HCT116 (cell line): ENCODE measurements at regions not wholly inside any gene's neighbourhood (a gene's known extent, or its start where the extent isn't known, plus 50 kb on each side); places are given as distances from the start of the nearest gene placed in this dataset.

Source experiments
- ATAC-seq: fragments of 200-7000 bp; cut with Tn5 transposase; 2 replicates; pipeline ENCODE4 v1.9.1; 2020; ENCODE audit warnings: mild to moderate bottlenecking, moderate library complexity
- BruUV-seq: library from RNA; stranded (reverse); fragments of 400-500 nt; replicated peaks from 2 replicates; lab custom pipeline; 2021; lab: Mats Ljungman, UMichigan
- CTCF ChIA-PET: fragments of 300-600 bp; sonication (Branson Sonifier 250); formaldehyde crosslinking; loops from one replicate; lab custom pipeline; 2021; ENCODE audit warnings: antibody characterized with exemption; lab: Charles Lee
- POLR2A ChIA-PET: fragments of 300-600, 350-600 bp; sonication (Branson Sonifier 250); formaldehyde crosslinking; loops from one replicate; lab custom pipeline; 2021; ENCODE audit warnings: antibody characterized with exemption; lab: Charles Lee
- RAD21 ChIA-PET, 2 experiments: fragments of 300-600 bp; sonication (Branson Sonifier 250); formaldehyde crosslinking; loops; one replicate each; lab custom pipeline; 2023; ENCODE audit warnings: low total read pairs in 2 of 2; ENCODE audit not compliant: uncharacterized antibody in 2 of 2, unreplicated experiment in 2 of 2, low non-redundant PET in 1 of 2; lab: Charles Lee
- DNase-seq: peaks from one replicate; pipeline ENCODE4 v3.0.0-alpha.2; 2010; ENCODE audit warnings: low read depth, low spot score
- H2AFZ ChIP-seq: fragments of 200-600 bp; shearing (Covaris generic), sonication (generic); 2 replicates; pipeline ENCODE4 v1.6.1; 2017; ENCODE audit warnings: low read depth, mixed run types, mixed read lengths, antibody characterized with exemption, low read length; ENCODE audit not compliant: poor library complexity, severe bottlenecking
- H3K27ac ChIP-seq: 2 replicates; pipeline ENCODE4 v1.5.1; 2012; ENCODE audit warnings: low read depth, low read length
- H3K27me3 ChIP-seq: fragments of 200-600 bp; sonication (generic); 2 replicates; pipeline ENCODE4 v1.6.1; 2016; ENCODE audit warnings: mixed run types, low read length, mixed read lengths; ENCODE audit not compliant: insufficient read depth
- H3K36me3 ChIP-seq, 2 experiments: fragments of 200-500 bp in 1 of 2; fragments of 200-600 bp in 1 of 2; sonication (Bioruptor generic) in 1 of 2; sonication (generic) in 1 of 2; 2 replicates each; pipeline versions ENCODE4 v1.5.1 to v1.6.1; 2014 to 2016; ENCODE audit warnings: low read length in 2 of 2, inconsistent platforms in 1 of 2, mixed read lengths in 1 of 2, mixed run types in 1 of 2; ENCODE audit not compliant: insufficient read depth in 2 of 2, control insufficient read depth in 1 of 2
- H3K4me1 ChIP-seq, 2 experiments: fragments of 200-600 bp in 1 of 2; sonication (generic) in 1 of 2; 2 replicates each; pipeline versions ENCODE4 v1.5.1 to v1.6.1; 2012 to 2017; ENCODE audit warnings: low read length in 2 of 2, inconsistent platforms in 1 of 2, mild to moderate bottlenecking in 1 of 2, mixed read lengths in 1 of 2, mixed run types in 1 of 2, moderate library complexity in 1 of 2; ENCODE audit not compliant: insufficient read depth in 2 of 2, control insufficient read depth in 1 of 2
- H3K4me2 ChIP-seq: fragments of 200-600 bp; sonication (generic); 2 replicates; pipeline ENCODE4 v1.6.1; 2017; ENCODE audit warnings: mixed run types, low read length, mixed read lengths
- H3K4me3 ChIP-seq, 2 experiments: fragments of 200-600 bp in 1 of 2; sonication (generic) in 1 of 2; replicated peaks in 1 of 2; 2 replicates each; pipeline ENCODE4 v1.5.1; 2011 to 2016; ENCODE audit warnings: low read length in 2 of 2, control low read depth in 1 of 2, low read depth in 1 of 2, mild to moderate bottlenecking in 1 of 2, mixed read lengths in 1 of 2, mixed run types in 1 of 2
- H3K79me2 ChIP-seq: fragments of 200-600 bp; sonication (generic); 2 replicates; pipeline ENCODE4 v1.6.1; 2017; ENCODE audit warnings: mild to moderate bottlenecking, mixed run types, low read length, moderate library complexity, mixed read lengths; ENCODE audit not compliant: insufficient read depth
- H3K9ac ChIP-seq: fragments of 200-600 bp; sonication (generic); 2 replicates; pipeline ENCODE4 v1.6.1; 2016; ENCODE audit warnings: low read length, mixed read lengths
- H3K9me2 ChIP-seq: fragments of 200-600 bp; sonication (generic), shearing (Covaris generic); 2 replicates; pipeline ENCODE4 v1.6.1; 2017; ENCODE audit warnings: mixed run types, mild to moderate bottlenecking, moderate library complexity; ENCODE audit not compliant: insufficient read depth
- H3K9me3 ChIP-seq, 2 experiments: fragments of 200-500 bp in 1 of 2; fragments of 200-600 bp in 1 of 2; sonication (Bioruptor generic) in 1 of 2; sonication (generic) in 1 of 2; 2 replicates each; pipeline ENCODE4 v1.6.1; 2014 to 2017; ENCODE audit warnings: low read length in 2 of 2, mixed read lengths in 2 of 2, inconsistent platforms in 1 of 2, low read depth in 1 of 2, mild to moderate bottlenecking in 1 of 2, mixed run types in 1 of 2, moderate library complexity in 1 of 2; ENCODE audit not compliant: control insufficient read depth in 1 of 2, insufficient read depth in 1 of 2
- H4K20me1 ChIP-seq: fragments of 200-600 bp; sonication (generic), shearing (Covaris generic); 2 replicates; pipeline ENCODE4 v1.6.1; 2017; ENCODE audit warnings: mixed run types, mild to moderate bottlenecking, moderate library complexity; ENCODE audit not compliant: insufficient read depth
- CBX3 ChIP-seq: IDR thresholded peaks from 2 replicates; pipeline ENCODE4 v1.6.1; 2012; ENCODE audit warnings: low read depth
- CEBPB ChIP-seq: IDR thresholded peaks from 2 replicates; pipeline ENCODE4 v1.6.1; 2012; ENCODE audit warnings: low read depth
- ELF1 ChIP-seq: IDR thresholded peaks from 2 replicates; pipeline ENCODE4 v1.6.1; 2012; ENCODE audit warnings: low read depth, borderline replicate concordance
- EZH2 ChIP-seq: fragments of 200-600 bp; sonication (generic); IDR thresholded peaks from 2 replicates; pipeline ENCODE4 v1.6.1; 2017; ENCODE audit warnings: antibody characterized with exemption, mixed run types
- EZH2phosphoT487 ChIP-seq: fragments of 200-600 bp; IDR thresholded peaks from 2 replicates; pipeline ENCODE4 v1.6.1; 2018; ENCODE audit warnings: antibody characterized with exemption, borderline replicate concordance
- JUND ChIP-seq: IDR thresholded peaks from 2 replicates; pipeline ENCODE4 v1.6.1; 2012
- POLR2A ChIP-seq: IDR thresholded peaks from 2 replicates; pipeline ENCODE4 v1.7.0; 2011; ENCODE audit warnings: borderline replicate concordance; ENCODE audit not compliant: insufficient read depth, insufficient read length; ENCODE audit errors: extremely low read depth
- POLR2AphosphoS5 ChIP-seq: IDR thresholded peaks from 2 replicates; pipeline ENCODE4 v1.6.1; 2011; ENCODE audit warnings: mild to moderate bottlenecking, low read depth, low read length, moderate library complexity
- RAD21 ChIP-seq: IDR thresholded peaks from 2 replicates; pipeline ENCODE4 v1.6.1; 2012; ENCODE audit warnings: low read depth, mild to moderate bottlenecking
- SRF ChIP-seq: IDR thresholded peaks from 2 replicates; pipeline ENCODE4 v1.6.1; 2012; ENCODE audit warnings: low read depth
- TCF7L2 ChIP-seq: IDR thresholded peaks from 2 replicates; pipeline ENCODE4 v1.7.0; 2011; ENCODE audit warnings: borderline replicate concordance, inconsistent platforms; ENCODE audit not compliant: insufficient read depth, insufficient read length; ENCODE audit errors: extremely low read depth
- ZFX ChIP-seq: fragments of 450-650 bp; IDR thresholded peaks from 2 replicates; pipeline ENCODE4 v1.6.1; 2017
- intact Hi-C: fragments of 100-400 bp; cut with micrococcal nuclease; formaldehyde crosslinking; loops from 2 replicates; pipeline ENCODE4 v1.10.0; 2022
- TF ChIP-seq, protein P1 (sequence below): IDR thresholded peaks from 2 replicates; pipeline ENCODE4 v1.6.1; 2012
- TF ChIP-seq, protein P2 (sequence below), 3 experiments: fragments of 200-600 bp in 1 of 3; sonication (generic) in 1 of 3; IDR thresholded peaks in 2 of 3; conservative IDR thresholded peaks in 1 of 3; 2 replicates each; pipeline ENCODE4 v1.5.1; 2012 to 2017; ENCODE audit warnings: low read depth in 2 of 3, low read length in 2 of 3, antibody characterized with exemption in 1 of 3, borderline replicate concordance in 1 of 3, control low read depth in 1 of 3, mild to moderate bottlenecking in 1 of 3, mixed read lengths in 1 of 3, mixed run types in 1 of 3, moderate library complexity in 1 of 3; ENCODE audit not compliant: insufficient read depth in 1 of 3
- TF ChIP-seq, protein P3 (sequence below): IDR thresholded peaks from 2 replicates; pipeline ENCODE4 v1.6.1; 2011; ENCODE audit warnings: mild to moderate bottlenecking, low read length, moderate library complexity; ENCODE audit not compliant: insufficient replicate concordance; ENCODE audit errors: extremely low read depth

DNA sequence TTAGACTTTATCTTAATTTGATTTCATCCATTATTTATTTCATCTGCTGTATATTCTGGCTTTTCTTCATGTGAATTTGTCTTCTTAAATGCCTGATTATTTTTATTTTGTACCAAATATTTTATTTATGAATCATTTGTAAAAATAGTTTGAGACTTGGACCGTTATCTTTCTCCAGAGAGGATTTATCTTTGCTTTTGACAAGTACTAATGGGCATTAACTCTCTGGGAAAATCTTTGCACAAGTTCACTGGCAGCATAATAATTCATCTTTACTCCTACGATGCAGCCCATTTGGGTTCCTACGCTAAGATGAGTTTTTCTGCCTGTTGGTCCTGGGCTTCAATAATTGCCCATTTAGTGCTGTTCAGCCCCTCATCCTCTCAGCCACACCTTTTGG is 131.0 kb upstream of the RORB start:
- intact Hi-C loops, result no loop called here
- Histone ChIP-seq H3K79me2 (no peaks in the 10 kb centered on the region), H3K9me2 (no peaks in the 10 kb centered on the region), H3K9me3 (no peaks in the 10 kb centered on the region), H3K4me1 (no peaks in the 10 kb centered on the region), H4K20me1 (no peaks in the 10 kb centered on the region), H3K27me3 (no peaks in the 10 kb centered on the region), H2AFZ (no peak overlapping the region), H3K4me3 (no peak overlapping the region), H3K36me3 (no peaks in the 10 kb centered on the region), H3K27ac (no peak overlapping the region), H3K9ac (no peak overlapping the region), H3K4me2 (no peak overlapping the region)
- ChIA-PET CTCF (no interaction called here), POLR2A (no interaction called here), RAD21 (no interaction called here)
- no peak for DNase-seq
- TF ChIP-seq JUND, result no peak
- TF ChIP-seq, protein P1, sequence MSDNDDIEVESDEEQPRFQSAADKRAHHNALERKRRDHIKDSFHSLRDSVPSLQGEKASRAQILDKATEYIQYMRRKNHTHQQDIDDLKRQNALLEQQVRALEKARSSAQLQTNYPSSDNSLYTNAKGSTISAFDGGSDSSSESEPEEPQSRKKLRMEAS, result no peak
- no peak for TF ChIP-seq EZH2
- no peak for TF ChIP-seq EZH2phosphoT487
- TF ChIP-seq, protein P2, sequence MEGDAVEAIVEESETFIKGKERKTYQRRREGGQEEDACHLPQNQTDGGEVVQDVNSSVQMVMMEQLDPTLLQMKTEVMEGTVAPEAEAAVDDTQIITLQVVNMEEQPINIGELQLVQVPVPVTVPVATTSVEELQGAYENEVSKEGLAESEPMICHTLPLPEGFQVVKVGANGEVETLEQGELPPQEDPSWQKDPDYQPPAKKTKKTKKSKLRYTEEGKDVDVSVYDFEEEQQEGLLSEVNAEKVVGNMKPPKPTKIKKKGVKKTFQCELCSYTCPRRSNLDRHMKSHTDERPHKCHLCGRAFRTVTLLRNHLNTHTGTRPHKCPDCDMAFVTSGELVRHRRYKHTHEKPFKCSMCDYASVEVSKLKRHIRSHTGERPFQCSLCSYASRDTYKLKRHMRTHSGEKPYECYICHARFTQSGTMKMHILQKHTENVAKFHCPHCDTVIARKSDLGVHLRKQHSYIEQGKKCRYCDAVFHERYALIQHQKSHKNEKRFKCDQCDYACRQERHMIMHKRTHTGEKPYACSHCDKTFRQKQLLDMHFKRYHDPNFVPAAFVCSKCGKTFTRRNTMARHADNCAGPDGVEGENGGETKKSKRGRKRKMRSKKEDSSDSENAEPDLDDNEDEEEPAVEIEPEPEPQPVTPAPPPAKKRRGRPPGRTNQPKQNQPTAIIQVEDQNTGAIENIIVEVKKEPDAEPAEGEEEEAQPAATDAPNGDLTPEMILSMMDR (IDR thresholded peaks at IDR 0.05 in 2 of 3, conservative IDR thresholded peaks at IDR 0.05 in 1 of 3; ENCODE audit: borderline replicate concordance in 1 of 3, insufficient read depth in 1 of 3, low read depth in 2 of 3, low read length in 2 of 3), result no peak
- TF ChIP-seq, protein P3, sequence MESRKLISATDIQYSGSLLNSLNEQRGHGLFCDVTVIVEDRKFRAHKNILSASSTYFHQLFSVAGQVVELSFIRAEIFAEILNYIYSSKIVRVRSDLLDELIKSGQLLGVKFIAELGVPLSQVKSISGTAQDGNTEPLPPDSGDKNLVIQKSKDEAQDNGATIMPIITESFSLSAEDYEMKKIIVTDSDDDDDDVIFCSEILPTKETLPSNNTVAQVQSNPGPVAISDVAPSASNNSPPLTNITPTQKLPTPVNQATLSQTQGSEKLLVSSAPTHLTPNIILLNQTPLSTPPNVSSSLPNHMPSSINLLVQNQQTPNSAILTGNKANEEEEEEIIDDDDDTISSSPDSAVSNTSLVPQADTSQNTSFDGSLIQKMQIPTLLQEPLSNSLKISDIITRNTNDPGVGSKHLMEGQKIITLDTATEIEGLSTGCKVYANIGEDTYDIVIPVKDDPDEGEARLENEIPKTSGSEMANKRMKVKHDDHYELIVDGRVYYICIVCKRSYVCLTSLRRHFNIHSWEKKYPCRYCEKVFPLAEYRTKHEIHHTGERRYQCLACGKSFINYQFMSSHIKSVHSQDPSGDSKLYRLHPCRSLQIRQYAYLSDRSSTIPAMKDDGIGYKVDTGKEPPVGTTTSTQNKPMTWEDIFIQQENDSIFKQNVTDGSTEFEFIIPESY, result no peak
- TF ChIP-seq POLR2A, result no peak
- no peak for TF ChIP-seq TCF7L2
- no peak for TF ChIP-seq RAD21
- no peak for TF ChIP-seq CBX3
- TF ChIP-seq ZFX, result no peak
- TF ChIP-seq ELF1, result no peak
- no peak for TF ChIP-seq SRF
- TF ChIP-seq POLR2AphosphoS5, result no peak
- TF ChIP-seq CEBPB, result no peak
- BruUV-seq, result no TSS peak
- ATAC-seq, result no peak
